Astrocyte (in vitro differentiated cells and primary cell): ENCODE measurements at regions not wholly inside any gene's neighbourhood (a gene's known extent, or its start where the extent isn't known, plus 50 kb on each side); places are given as distances from the start of the nearest gene placed in this dataset.

Experiments
- CTCF ChIP-seq: IDR thresholded peaks from 2 replicates; pipeline ENCODE4 v1.5.1; 2011; ENCODE audit warnings: low read depth, mild to moderate bottlenecking, inconsistent platforms, low read length, moderate library complexity; ENCODE audit not compliant: insufficient read depth
- EZH2 ChIP-seq: IDR thresholded peaks from 2 replicates; pipeline ENCODE4 v1.6.1; 2012; ENCODE audit warnings: mild to moderate bottlenecking, low read length, inconsistent platforms; ENCODE audit not compliant: insufficient read depth

DNA sequence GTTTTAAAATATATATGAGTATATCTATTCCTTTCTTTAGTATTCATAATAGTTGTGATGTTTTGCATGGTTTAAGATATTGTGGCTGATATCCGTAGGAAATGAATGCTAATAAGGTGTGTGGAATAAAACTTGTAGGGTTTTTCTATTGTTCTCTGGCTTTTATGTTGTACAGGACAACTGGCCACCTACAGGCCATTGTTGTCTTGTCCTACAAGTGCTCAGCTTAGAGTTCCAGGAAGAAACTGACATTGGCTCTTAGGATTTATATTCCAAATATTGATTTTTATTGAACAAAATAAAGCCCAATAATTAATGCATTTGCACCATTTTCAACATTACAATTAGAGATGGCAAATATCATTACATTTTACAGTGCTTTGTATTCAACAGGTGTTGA is 512.8 kb upstream of the TENM4 start:
- no peak for TF ChIP-seq CTCF
- no peak for TF ChIP-seq EZH2
